Heart left ventricle (tissue), 13 donors: ENCODE measurements at regions not wholly inside any gene's neighbourhood (a gene's known extent, or its start where the extent isn't known, plus 50 kb on each side); places are given as distances from the start of the nearest gene placed in this dataset.

Experiments used
- POLR2A ChIP-seq, 2 donors: fragments of 450-650 bp; IDR thresholded peaks; one replicate each; pipeline ENCODE4 v1.6.1; 2017; ENCODE audit warnings: antibody characterized with exemption in 2 of 2, mild to moderate bottlenecking in 2 of 2, moderate library complexity in 2 of 2
- TF ChIP-seq, protein P1 (sequence below), 12 donors: fragments of 200-600 bp; sonication (generic) in 4 of 12; IDR thresholded peaks; one replicate each; pipeline versions ENCODE4 v1.5.0 to v1.8.0; 2018 to 2022; ENCODE audit warnings: antibody characterized with exemption in 12 of 12, mild to moderate bottlenecking in 5 of 12
- donor health status: ischemic (EF 13 %, LVEDD 7.1; RV severe dilation, severe dysfunction).
- donor health status: DM: no; HTN: yes; CAD: no.
- donor health status: DM: no; HTN: no; CAD: no.
- donor health status: ischemic (EF 25% LVEDD 6.9; RV normal size, moderate dysfunction).
- donor health status: ischemic (EF 25% LVEDD 5.7; RV mildly dilated, moderate dysfunction).
- donor health status: ischemic (EF 35%, LVEDD 5.7; RV mildly dilated, moderate dysfunction).
- donor health status: nonischemic (EF 11% LVEDD 7.7; RV severe dilation, severe dysfunction).
- donor health status: DM: yes; HTN: yes; CAD: no.
- donor health status: PGD.
- donor health status: ischemic (EF 29% LVEDD 5.4; RV normal size, mild dysfunction).
- donor health status: nonischemic (EF 23%, LVEDD 6.1; RV moderate dilation, normal function).

GRCh38 chr15:101543026-101543390, 53.5 kb upstream of the PCSK6 start:
- TF ChIP-seq, protein P1, sequence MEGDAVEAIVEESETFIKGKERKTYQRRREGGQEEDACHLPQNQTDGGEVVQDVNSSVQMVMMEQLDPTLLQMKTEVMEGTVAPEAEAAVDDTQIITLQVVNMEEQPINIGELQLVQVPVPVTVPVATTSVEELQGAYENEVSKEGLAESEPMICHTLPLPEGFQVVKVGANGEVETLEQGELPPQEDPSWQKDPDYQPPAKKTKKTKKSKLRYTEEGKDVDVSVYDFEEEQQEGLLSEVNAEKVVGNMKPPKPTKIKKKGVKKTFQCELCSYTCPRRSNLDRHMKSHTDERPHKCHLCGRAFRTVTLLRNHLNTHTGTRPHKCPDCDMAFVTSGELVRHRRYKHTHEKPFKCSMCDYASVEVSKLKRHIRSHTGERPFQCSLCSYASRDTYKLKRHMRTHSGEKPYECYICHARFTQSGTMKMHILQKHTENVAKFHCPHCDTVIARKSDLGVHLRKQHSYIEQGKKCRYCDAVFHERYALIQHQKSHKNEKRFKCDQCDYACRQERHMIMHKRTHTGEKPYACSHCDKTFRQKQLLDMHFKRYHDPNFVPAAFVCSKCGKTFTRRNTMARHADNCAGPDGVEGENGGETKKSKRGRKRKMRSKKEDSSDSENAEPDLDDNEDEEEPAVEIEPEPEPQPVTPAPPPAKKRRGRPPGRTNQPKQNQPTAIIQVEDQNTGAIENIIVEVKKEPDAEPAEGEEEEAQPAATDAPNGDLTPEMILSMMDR (IDR thresholded peaks at IDR 0.05): no peak
- no peak for TF ChIP-seq POLR2A (IDR thresholded peaks at IDR 0.05)
